HepG2 (cell line): ENCODE measurements at regions not wholly inside any gene's neighbourhood (a gene's known extent, or its start where the extent isn't known, plus 50 kb on each side); places are given as distances from the start of the nearest gene placed in this dataset.

Experiments
- ATAC-seq: fragments of 200-7000 bp; cut with Tn5 transposase; 3 replicates; pipeline ENCODE4 v1.9.1; 2020; ENCODE audit warnings: mild to moderate bottlenecking, moderate library complexity
- BruUV-seq: library from RNA; stranded (reverse); fragments of 400-500 nt; replicated peaks from 2 replicates; lab custom pipeline; 2021; lab: Mats Ljungman, UMichigan
- CTCF ChIA-PET: fragments of 300-600 bp; formaldehyde crosslinking; extraction: SDS; loops from one replicate; lab custom pipeline; 2021; ENCODE audit warnings: low total read pairs, inconsistent platforms, low intra/inter-chr PET ratio; lab: Yijun Ruan, JAX
- POLR2A ChIA-PET: fragments of 350-600 bp; sonication (Branson Sonifier 250); formaldehyde crosslinking; loops from one replicate; lab custom pipeline; 2020; ENCODE audit warnings: antibody characterized with exemption, inconsistent platforms; lab: Yijun Ruan, JAX
- DNase-seq: peaks from one replicate; pipeline ENCODE4 v3.0.0-alpha.2; 2015; ENCODE audit warnings: low spot score
- FAIRE-seq: peaks from 3 replicates; lab custom pipeline; 2011; peaks lifted over from hg19 to GRCh38; lab: Jason Lieb, UNC
- H2AFZ ChIP-seq: one replicate; pipeline ENCODE4 v1.6.1; 2011; ENCODE audit warnings: low read length, inconsistent platforms
- H3K27ac ChIP-seq: fragments of 300-600 bp; 3 replicates; pipeline ENCODE4 v1.8.0; 2011; ENCODE audit warnings: mixed run types, mild to moderate bottlenecking, mixed read lengths, low read length, inconsistent platforms; ENCODE audit not compliant: insufficient read depth; ENCODE audit errors: extremely low read length
- H3K27me3 ChIP-seq, 2 experiments: fragments of 200-600 bp in 1 of 2; 2 replicates in 1 of 2; 3 replicates in 1 of 2; pipeline versions ENCODE4 v1.6.0 to v1.8.0; 2011; ENCODE audit warnings: low read length in 2 of 2, mild to moderate bottlenecking in 2 of 2, moderate library complexity in 2 of 2, inconsistent platforms in 1 of 2; ENCODE audit not compliant: insufficient read depth in 2 of 2, control insufficient read depth in 1 of 2
- H3K36me3 ChIP-seq, 2 experiments: fragments of 200-600 bp in 1 of 2; replicated peaks in 1 of 2; 2 replicates in 1 of 2; 3 replicates in 1 of 2; pipeline versions ENCODE4 v1.5.1 to v1.8.0; 2011; ENCODE audit warnings: low read length in 2 of 2, inconsistent platforms in 1 of 2; ENCODE audit not compliant: insufficient read depth in 2 of 2, control insufficient read depth in 1 of 2
- H3K4me1 ChIP-seq: 2 replicates; pipeline ENCODE4 v1.5.1; 2012; ENCODE audit warnings: low read length, inconsistent platforms; ENCODE audit not compliant: insufficient read depth
- H3K4me2 ChIP-seq: 2 replicates; pipeline ENCODE4 v1.6.0; 2011; ENCODE audit warnings: low read depth, low read length, inconsistent platforms
- H3K4me3 ChIP-seq, 3 experiments: fragments of 200-600 bp in 1 of 3; sonication (generic), shearing (Covaris generic) in 1 of 3; replicated peaks in 1 of 3; 2 replicates each; pipeline ENCODE4 v1.5.1; 2011 to 2016; ENCODE audit warnings: low read length in 3 of 3, inconsistent platforms in 2 of 3, low read depth in 2 of 3, mild to moderate bottlenecking in 2 of 3, control low read depth in 1 of 3, mixed read lengths in 1 of 3; ENCODE audit not compliant: insufficient read depth in 1 of 3
- H3K79me2 ChIP-seq: one replicate; pipeline ENCODE4 v1.6.1; 2011; ENCODE audit warnings: low read length, inconsistent platforms; ENCODE audit not compliant: insufficient read depth
- H3K9ac ChIP-seq: 2 replicates; pipeline ENCODE4 v1.6.0; 2011; ENCODE audit warnings: mild to moderate bottlenecking, low read depth, low read length, inconsistent platforms; ENCODE audit not compliant: insufficient read depth
- H3K9me3 ChIP-seq: 2 replicates; pipeline ENCODE4 v1.5.1; 2012; ENCODE audit warnings: mild to moderate bottlenecking, low read length
- H4K20me1 ChIP-seq: 2 replicates; pipeline ENCODE4 v1.6.0; 2011; ENCODE audit warnings: inconsistent platforms, mild to moderate bottlenecking, low read length, moderate library complexity; ENCODE audit not compliant: insufficient read depth
- SP4 ChIP-seq: sonication (generic); formaldehyde crosslinking; IDR thresholded peaks from 2 replicates; pipeline ENCODE4 v1.8.1; 2023; ENCODE audit warnings: mild to moderate bottlenecking, missing genetic modification reagents
- STAT5B ChIP-seq: sonication (generic); formaldehyde crosslinking; IDR thresholded peaks from 2 replicates; pipeline ENCODE4 v1.4.0; 2020; ENCODE audit warnings: missing genetic modification reagents
- SUZ12 ChIP-seq: fragments of 150-350 bp; IDR thresholded peaks from 2 replicates; pipeline ENCODE4 v1.6.1; 2014; ENCODE audit warnings: low read depth, low read length
- ZNF124 ChIP-seq: sonication (generic); formaldehyde crosslinking; IDR thresholded peaks from 2 replicates; pipeline ENCODE4 v1.4.0; 2020; ENCODE audit warnings: missing genetic modification reagents
- ZNF607 ChIP-seq: sonication (generic); formaldehyde crosslinking; IDR thresholded peaks from 2 replicates; pipeline ENCODE4 v1.5.1; 2020; ENCODE audit warnings: missing genetic modification reagents, mild to moderate bottlenecking, borderline replicate concordance
- ZNF720 ChIP-seq: sonication (generic); formaldehyde crosslinking; IDR thresholded peaks from 2 replicates; pipeline ENCODE4 v1.4.0; 2020; ENCODE audit warnings: missing genetic modification reagents
- WGBS: methylation state at CpG from one replicate; pipeline ENCODE4 v1.1.6; 2017; ENCODE audit warnings: low lambda C conversion rate; 5-methylcytosine and 5-hydroxymethylcytosine counted together
- in situ Hi-C: cut with HindIII; loops from 2 replicates; pipeline ENCODE4 v1.10.0; 2017; ENCODE audit warnings: low pct_unique_long_range_greater_than_20kb; ENCODE audit not compliant: extremely low pct_ligation_motif_present
- intact Hi-C: fragments of 100-400 bp; cut with micrococcal nuclease; formaldehyde crosslinking; loops from one replicate; pipeline ENCODE4 v1.10.0; 2022; ENCODE audit not compliant: unreplicated experiment
- TF ChIP-seq, protein P1 (sequence below): sonication (generic); formaldehyde crosslinking; IDR thresholded peaks from 2 replicates; pipeline ENCODE4 v1.4.0; 2020; ENCODE audit warnings: mild to moderate bottlenecking, missing genetic modification reagents
- TF ChIP-seq, protein P2 (sequence below): sonication (generic); formaldehyde crosslinking; IDR thresholded peaks from 2 replicates; pipeline ENCODE4 v1.5.0; 2020; ENCODE audit warnings: mild to moderate bottlenecking, missing genetic modification reagents, borderline replicate concordance

DNA sequence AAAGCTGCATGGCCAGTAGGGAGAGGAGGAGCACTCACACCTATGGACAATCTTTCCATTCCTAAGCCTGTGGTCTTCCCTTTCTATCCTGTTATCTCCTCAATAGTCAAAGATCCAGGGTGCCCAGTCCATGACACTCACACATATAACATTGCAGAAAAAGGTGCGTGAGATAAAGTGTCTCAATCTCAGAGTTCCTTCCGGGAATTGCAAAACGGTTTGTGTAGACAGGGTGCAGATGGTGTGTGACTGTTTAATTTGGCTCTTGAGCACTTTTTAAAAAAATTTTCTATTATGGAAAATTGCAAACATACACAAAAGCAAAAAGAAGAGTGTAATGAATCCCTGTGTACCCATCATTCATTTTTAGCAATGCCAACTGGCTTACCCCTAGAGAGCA, 1493.6 kb downstream of the AACS start (continued):
- TF ChIP-seq, protein P1, sequence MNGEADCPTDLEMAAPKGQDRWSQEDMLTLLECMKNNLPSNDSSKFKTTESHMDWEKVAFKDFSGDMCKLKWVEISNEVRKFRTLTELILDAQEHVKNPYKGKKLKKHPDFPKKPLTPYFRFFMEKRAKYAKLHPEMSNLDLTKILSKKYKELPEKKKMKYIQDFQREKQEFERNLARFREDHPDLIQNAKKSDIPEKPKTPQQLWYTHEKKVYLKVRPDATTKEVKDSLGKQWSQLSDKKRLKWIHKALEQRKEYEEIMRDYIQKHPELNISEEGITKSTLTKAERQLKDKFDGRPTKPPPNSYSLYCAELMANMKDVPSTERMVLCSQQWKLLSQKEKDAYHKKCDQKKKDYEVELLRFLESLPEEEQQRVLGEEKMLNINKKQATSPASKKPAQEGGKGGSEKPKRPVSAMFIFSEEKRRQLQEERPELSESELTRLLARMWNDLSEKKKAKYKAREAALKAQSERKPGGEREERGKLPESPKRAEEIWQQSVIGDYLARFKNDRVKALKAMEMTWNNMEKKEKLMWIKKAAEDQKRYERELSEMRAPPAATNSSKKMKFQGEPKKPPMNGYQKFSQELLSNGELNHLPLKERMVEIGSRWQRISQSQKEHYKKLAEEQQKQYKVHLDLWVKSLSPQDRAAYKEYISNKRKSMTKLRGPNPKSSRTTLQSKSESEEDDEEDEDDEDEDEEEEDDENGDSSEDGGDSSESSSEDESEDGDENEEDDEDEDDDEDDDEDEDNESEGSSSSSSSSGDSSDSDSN: no peak
- TF ChIP-seq SUZ12: no peak

DNA sequence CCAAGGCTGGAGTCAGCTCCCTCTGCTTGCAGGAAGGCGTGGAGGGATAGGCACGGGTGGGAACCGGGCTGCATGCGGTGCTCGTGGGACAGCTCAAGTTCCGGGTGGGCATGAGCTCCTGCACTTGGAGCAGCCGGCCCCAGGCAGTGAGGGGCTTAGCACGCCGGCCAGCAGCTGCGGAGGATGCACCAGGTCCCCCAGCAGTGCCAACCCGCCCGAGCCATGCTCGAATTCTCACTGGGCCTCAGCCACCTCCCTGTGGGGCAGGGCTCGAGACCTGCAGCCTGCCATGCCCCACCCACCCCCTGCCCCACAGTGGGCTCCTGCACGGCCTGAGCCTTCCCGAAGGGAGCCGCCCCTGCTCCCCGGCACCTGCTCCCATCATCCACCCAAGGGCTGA, 1501.8 kb downstream of the AACS start:
- ATAC-seq (no peak), FAIRE-seq (no peak)
- POLR2A ChIA-PET: no interaction called here

DNA sequence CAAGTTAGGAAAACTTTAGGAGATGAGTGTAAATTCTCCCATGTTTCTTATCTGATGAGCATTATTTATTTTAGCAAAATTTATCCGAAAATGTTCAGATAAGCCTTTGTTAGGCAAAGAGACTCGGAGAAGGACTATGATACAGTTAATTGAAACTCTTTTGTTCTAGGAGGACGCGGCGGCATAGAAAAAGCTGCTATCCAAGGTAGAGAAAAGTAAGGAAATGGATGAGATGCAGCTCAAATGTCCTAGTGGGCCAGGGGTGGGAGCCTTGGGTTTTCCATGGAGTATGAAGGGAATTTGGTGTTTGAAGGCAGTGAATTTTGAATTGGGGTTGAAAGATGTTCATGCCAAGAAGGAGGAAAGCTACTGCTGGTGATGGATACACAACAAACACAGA, 1504.5 kb downstream of the AACS start:
- ChIA-PET CTCF (no interaction called here), POLR2A (no interaction called here)
- intact Hi-C loops: no loop called here
- Histone ChIP-seq H2AFZ (no peak overlapping the region), H3K4me3 (no peak overlapping the region), H3K9ac (no peak overlapping the region), H3K27me3 (no peaks in the 10 kb centered on the region), H3K4me2 (no peak overlapping the region), H3K9me3 (peaks cover 95% of the 10 kb centered on the region), H3K27ac (no peak overlapping the region), H4K20me1 (no peaks in the 10 kb centered on the region), H3K4me1 (no peaks in the 10 kb centered on the region), H3K36me3 (no peaks in the 10 kb centered on the region), H3K79me2 (no peaks in the 10 kb centered on the region)
- no peak for ATAC-seq
- in situ Hi-C loops: no loop called here
- WGBS: 19% methylated on average over 5 of the region's 5 CpGs
- no peak for FAIRE-seq
- no peak for DNase-seq
- TF ChIP-seq, protein P2, sequence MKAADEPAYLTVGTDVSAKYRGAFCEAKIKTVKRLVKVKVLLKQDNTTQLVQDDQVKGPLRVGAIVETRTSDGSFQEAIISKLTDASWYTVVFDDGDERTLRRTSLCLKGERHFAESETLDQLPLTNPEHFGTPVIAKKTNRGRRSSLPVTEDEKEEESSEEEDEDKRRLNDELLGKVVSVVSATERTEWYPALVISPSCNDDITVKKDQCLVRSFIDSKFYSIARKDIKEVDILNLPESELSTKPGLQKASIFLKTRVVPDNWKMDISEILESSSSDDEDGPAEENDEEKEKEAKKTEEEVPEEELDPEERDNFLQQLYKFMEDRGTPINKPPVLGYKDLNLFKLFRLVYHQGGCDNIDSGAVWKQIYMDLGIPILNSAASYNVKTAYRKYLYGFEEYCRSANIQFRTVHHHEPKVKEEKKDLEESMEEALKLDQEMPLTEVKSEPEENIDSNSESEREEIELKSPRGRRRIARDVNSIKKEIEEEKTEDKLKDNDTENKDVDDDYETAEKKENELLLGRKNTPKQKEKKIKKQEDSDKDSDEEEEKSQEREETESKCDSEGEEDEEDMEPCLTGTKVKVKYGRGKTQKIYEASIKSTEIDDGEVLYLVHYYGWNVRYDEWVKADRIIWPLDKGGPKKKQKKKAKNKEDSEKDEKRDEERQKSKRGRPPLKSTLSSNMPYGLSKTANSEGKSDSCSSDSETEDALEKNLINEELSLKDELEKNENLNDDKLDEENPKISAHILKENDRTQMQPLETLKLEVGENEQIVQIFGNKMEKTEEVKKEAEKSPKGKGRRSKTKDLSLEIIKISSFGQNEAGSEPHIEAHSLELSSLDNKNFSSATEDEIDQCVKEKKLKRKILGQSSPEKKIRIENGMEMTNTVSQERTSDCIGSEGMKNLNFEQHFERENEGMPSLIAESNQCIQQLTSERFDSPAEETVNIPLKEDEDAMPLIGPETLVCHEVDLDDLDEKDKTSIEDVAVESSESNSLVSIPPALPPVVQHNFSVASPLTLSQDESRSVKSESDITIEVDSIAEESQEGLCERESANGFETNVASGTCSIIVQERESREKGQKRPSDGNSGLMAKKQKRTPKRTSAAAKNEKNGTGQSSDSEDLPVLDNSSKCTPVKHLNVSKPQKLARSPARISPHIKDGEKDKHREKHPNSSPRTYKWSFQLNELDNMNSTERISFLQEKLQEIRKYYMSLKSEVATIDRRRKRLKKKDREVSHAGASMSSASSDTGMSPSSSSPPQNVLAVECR (CRISPR knock-in tag): no peak
- TF ChIP-seq STAT5B (no peak), ZNF720 (CRISPR knock-in tag) (no peak), SP4 (CRISPR knock-in tag) (no peak)
- BruUV-seq: no TSS peak

More for the DNA sequence above, 1501.8 kb downstream of the AACS start:
- Histone ChIP-seq H3K9me3 (peaks cover 94% of the 10 kb centered on the region), H3K4me2 (no peak overlapping the region), H3K36me3 (no peaks in the 10 kb centered on the region), H3K9ac (no peak overlapping the region), H3K79me2 (no peaks in the 10 kb centered on the region), H3K27me3 (no peaks in the 10 kb centered on the region), H3K4me1 (no peaks in the 10 kb centered on the region), H3K27ac (no peak overlapping the region), H2AFZ (no peak overlapping the region), H3K4me3 (no peak overlapping the region), H4K20me1 (no peaks in the 10 kb centered on the region)
- intact Hi-C loops (no loop called here), in situ Hi-C loops (no loop called here)
- no peak for DNase-seq
- WGBS: 73% methylated on average over 3 of the region's 18 CpGs
- no TSS peak for BruUV-seq
- TF ChIP-seq ZNF607 (CRISPR knock-in tag) (no peak), ZNF124 (CRISPR knock-in tag) (no peak)
- CTCF ChIA-PET: no interaction called here
